IPS DF 4.7 (cell line): ENCODE measurements at regions not wholly inside any gene's neighbourhood (a gene's known extent, or its start where the extent isn't known, plus 50 kb on each side); places are given as distances from the start of the nearest gene placed in this dataset.

Experiments
- DNase-seq: peaks from one replicate; pipeline ENCODE4 v3.0.0-alpha.2; 2013; ENCODE audit warnings: low spot score; ENCODE audit errors: extremely low read depth

DNA sequence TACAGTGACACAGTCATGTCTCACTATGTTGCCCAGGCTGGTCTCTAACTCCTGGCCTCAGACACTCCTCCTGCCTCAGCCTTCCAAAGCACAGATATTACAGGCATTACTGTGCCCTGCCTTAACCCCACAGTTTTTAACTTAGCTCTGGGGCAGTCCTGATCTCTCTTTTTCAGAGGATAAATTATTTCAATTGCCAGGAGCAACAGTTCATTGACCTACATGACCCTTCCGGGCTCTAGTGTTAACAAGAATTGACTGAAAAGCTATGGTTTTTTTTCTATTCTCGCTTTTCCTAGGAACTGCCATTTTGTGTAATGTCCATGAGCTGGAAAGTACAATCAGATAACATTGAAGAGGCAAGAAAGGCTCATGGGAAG is 92.8 kb downstream of the HNRNPLL start:
- DNase-seq = no peak

DNA sequence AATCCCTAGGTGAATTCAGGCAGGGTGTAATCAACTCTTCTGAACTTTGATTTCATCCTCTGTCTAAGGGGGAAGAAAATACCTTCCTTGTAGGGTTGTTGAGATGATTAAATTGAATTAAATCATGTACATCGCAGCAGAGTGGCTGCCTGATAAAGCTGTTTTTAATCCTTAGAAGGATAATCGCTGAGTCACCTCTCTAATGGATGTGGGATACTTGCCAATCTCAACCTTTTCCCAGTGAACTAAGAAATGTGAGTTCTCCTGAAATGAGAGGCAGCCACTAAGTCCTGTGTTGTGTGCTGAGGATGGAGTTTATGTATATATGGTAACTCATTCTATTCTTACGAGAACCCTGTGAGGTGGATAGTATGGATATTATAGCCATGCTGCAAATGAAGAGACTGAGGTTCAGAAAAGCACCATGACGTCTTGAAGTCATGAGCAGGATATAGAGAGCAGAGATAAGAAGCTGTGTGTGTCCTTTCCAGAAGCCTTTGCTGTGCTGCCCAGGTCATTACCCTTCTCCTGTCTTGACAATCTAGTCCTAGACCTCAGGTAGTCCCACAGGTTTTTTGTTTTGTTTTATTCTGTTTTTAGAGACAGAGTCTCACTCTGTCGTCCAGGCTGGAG is 93.3 kb downstream of the HNRNPLL start:
- DNase-seq = no peak

DNA sequence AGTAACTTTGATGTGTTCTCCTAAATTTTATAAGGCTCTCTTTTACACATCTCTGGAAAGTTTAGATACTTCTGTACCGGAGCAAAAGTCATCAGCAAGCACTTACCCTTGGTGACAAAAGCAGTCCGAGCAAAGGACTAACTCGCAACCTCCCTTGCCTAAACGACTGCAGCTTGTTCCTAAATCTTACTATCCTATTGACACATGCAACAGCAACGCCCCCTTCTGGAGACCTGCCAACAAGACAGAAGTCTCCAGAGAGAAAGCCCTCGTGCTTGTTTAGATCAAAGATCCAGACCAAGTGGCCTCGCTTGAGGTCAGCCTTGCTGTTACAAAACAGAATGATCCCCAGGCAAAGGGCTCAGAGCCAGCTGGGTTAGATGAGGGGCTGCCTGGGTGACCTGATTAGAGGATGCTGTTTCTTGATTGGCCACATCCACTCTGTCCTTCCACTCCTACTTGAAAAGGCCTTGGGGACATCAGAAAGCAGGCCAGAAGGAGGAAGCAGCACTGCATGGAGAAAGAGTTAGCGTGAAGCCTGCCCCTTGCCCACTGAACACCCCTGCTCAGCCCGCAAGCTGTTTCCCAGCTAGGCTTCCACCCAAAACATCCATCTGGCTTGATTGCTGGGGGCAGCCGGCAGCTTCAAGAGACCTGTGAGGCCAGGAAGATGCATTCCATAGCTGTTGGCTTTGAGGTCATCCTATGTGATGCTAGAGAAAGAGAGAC is 94.3 kb downstream of the HNRNPLL start:
- peak; percentile 87 for DNase-seq

DNA sequence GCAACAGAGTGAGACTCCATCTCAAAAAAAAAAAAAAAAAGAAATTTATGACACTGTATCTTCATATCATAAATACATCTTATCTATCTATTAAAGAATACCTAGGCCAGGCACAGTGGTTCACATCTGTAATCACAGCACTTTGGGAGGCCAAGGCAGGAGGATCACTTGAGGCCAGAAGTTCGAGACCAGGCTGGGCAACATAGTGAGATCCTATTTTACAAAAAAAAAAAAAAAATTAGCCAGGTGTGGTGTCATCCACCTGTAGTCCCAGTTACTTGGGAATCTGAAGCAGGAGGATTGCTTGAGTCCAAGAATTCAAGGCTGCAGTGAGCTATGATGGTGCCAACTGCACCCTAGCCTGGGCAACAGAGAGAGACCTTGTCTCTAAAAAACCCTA is 95.0 kb downstream of the HNRNPLL start:
- no peak for DNase-seq

DNA sequence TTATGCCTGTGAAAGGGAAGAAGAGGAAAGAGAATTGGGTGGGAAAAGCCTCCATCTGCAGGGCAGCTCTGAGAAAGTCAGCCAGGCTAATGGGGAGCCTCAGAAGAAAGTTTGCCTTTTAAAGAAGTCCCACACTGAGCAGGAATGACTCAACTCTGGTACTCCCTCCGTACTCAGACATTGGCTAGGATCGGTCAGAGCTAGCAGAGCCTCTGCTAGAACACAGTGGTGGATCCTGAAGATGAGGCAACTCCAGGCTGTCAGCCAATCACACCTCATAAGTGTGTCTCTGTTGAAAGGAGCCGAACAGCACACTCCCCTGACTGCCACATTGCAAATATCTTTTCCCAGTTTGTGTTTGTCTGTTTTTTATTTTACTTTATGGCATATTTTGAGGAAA is 96.9 kb downstream of the HNRNPLL start:
- no peak for DNase-seq

DNA sequence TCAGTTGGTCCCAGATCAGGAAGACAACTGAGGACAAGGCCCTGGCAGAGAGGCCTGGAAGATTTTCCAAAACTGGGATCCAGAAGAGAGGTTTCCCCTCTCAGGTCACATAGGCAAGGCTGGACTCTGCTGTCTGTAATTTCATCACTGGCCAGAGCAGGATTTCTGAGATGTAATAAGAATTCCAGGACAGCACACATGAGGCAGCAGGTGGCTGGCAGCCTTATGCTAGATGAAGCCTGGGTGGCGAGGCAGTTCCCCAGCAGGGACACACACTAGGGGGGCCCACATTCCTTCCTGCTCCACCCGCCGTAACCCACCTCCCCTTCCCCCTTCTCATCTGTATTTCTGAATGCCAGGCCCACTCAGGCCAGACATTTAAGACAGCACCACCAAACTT is 98.6 kb downstream of the HNRNPLL start:
- no peak for DNase-seq

DNA sequence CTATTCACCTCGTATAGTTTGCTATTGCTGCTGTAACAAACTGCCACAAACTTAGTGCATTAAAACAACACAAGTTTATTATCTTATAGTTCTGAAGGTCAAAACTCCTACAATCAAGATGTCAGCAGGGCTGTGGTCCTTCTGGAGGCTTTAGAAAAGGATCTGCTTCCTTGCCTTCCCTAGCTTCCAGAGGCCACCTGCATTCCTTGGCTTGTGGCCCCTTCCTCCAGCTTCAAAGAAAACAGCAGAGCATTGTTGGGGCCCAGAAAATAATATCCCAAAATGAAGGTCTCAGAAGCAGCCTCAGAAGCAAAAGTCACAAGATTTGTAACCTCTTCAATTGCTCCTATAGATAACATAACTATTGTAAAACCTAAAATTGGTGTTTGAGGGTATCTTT is 100.6 kb downstream of the HNRNPLL start:
- DNase-seq = no peak

DNA sequence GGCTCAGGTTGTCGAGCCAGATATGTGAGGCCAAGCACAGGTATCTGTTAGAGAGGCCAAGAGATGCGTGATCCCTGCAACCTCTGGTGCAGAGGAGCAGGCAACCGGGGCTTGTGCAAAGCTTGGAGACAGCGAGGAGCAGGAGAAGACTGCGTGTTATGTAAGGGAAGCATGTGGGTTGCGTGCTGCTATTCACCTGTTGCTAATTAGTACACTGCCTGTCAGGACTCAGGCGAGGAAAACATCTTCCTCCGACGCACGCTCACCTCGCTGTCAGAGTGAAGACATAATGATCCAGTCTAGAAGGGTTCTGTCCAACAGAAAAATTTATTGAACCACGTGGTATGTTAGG is 102.5 kb downstream of the HNRNPLL start:
- no peak for DNase-seq

DNA sequence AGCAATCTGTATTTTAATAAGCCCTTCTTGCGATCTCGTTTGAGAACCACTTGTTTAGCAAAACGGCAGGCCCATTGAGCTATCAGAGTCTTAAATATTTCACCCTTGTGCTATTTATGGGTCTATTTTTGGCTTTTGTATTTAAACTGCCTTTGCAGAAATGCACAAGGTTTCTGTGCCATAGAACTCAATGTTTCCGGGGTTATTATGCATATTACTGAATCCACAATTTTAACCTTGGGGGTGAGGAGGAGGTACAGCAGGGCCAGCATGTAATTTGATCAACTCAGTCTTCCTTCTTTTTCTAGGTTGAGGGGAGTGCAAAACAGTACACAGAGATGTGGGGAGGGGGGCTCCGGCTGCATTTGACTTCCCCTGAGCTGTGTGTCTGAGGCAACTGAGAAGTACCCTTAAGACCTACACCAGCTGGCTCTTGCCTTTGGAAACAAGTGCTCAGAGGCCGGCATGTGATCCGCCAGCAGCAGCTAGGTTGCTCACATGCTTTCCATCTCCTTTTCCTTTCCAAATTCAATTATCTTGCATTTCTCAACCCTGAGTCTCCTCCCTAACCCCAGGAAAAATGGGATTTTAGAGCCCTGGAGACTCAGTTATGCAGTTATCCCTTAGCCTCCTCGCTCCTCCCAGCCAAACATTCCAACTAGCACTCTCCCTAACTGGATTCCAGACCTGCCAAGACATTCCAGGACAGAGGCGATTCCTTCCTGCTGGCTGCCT is 103.0 kb downstream of the HNRNPLL start:
- DNase-seq = no peak

DNA sequence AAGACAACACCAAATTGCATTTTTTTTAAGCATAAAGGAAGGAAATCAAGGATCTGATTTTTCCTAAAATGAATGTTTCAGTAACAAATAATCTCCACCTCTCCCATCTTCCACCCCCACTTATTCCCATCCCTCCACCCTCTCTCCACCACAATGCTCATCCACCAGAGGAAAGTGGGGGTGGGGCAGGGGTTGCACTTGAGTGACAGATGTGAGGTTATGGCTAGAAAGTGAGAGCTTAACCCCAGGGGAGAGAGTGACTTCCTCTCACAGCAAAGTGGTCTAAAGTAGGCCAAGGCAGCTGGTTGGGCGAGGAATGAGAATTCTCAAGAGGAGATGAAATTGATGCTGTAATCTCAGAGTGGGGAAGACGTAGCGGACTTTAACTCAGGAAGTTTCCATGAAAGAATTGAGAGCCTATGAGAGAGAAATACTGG is 104.7 kb downstream of the HNRNPLL start:
- DNase-seq = no peak

DNA sequence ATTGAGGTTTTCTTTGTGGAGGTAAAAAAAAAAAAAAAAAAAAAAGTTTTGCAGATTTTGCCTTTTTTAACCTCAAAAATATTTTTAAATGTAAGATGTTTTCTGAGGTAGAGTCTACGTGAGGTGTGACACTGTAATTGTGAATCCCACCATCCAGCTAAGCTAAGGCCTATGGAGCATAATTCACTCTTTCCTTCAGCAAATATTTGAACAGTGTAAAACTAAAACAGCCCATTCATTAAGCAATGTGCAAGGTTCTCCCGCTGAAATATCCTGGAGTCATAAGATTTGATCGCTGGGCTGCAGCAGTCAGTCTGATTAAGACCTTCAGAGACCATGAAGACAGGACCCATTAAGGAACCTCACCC is 105.1 kb downstream of the HNRNPLL start:
- DNase-seq = no peak

DNA sequence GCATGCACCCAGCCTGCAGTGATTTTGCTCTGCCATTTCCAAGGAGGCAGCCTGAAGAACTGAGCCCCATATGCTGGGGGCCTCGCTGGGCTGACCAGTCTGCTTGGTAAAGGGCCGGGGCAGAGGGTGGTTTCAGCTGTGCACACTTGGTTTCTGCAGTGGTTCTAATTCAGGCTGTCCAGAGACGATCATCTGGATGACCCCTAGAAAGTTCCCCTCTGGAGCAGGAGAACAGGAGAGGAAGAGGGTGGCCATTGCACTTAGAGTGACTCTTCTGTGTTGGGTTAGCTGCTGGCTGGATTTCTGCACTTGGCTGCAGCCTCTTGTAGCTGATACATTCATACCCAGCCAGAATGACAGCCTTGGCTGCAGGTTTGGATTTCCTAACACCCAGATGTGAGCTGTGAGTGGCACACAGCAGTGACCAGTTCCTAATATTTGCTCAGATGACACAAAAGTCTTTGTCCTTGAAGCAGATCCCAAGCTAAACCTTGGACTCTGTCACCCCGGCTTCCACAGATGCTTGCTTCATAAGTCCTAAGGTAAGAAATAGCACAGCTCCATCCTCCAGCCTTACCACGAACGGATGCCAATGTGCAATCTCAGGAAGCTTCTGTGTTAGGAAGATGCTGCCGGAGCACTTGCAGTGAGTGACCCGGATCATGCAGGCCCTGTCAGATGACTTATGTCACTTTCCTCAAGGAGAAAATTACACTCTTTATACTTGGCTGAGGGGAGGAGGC is 105.6 kb downstream of the HNRNPLL start:
- no peak for DNase-seq

DNA sequence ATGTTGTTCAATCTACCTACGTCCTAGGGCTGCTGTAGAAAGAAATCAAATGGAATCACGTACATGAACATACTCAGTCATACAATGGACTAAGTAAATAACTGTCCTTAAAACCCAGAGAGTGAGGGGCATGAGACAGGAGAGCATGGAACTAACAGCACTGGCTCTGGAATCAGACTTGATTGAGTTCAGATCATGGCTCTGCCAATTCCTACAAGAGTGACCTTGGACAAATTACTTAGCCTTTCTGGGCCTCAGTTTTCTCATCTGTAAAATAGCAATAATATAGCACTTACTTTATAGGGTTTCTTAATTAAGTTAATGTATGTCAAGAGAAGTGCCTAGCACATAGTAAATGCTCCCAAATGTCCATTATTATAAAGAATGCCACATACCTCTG is 106.8 kb downstream of the HNRNPLL start:
- no peak for DNase-seq

DNA sequence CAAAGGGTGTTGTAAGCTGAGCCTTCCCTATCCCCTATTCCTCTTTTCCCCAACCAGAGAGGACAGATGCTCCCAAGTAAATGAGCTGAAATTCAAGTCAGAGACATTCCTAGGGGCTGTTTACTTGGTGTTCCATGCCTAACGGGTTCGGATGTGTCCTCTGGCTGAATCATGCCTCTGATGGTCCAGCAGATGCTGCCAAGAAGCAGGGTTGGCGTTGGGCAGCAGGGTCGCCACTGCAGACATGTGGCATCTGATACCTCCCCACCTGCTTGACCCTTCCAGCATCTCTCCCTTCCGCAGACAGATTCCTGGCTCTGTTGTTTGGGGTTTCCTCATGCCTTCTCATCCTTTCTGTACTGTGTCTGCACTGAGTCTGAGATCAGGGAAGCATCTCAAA is 108.3 kb downstream of the HNRNPLL start:
- DNase-seq = no peak

DNA sequence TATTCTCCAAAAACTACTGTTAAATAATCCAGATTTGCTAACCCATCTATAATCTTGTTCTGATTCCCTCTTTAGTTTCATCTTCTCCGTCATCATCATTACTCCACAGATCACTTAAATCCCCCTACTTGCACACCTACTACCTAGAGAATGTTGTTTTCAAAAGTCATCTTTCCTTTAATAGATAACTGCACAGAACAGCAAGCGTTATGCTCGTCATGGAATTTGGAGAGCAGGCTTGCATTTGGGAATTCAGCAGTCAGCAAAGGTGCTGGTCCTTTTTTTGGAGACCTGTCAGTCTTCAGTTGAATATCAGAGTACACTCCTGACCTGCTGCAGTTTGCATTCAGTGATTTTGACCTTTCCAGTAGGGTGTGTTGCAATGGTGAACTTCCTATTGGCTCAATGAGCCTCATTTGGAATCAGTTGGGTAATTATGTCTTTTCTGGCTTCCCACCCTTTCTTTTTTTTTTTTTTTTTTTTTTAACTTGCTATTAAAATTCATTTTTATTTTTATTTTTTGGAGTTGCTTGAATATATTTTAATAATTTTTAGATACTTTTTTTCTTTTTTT is 110.6 kb downstream of the HNRNPLL start:
- DNase-seq = no peak

DNA sequence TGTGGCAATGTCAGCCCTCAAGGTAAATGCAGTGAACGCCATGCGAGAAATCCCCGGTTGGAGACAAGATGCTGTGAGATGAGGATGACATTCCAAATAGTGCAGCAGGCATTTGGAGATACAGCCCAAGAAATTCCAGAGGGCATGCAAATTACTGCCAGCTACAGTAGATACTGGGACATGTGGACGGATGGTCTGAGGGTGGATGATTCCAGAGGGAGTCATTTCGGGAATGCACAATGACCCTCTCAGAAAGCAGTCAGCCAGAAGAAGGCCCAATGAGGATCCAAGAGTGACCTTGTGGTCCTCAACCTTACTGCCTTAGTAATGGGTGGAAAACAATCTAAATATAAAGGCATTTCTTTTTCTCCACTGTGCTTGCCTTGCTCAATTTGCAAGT is 111.3 kb downstream of the HNRNPLL start:
- DNase-seq = no peak

DNA sequence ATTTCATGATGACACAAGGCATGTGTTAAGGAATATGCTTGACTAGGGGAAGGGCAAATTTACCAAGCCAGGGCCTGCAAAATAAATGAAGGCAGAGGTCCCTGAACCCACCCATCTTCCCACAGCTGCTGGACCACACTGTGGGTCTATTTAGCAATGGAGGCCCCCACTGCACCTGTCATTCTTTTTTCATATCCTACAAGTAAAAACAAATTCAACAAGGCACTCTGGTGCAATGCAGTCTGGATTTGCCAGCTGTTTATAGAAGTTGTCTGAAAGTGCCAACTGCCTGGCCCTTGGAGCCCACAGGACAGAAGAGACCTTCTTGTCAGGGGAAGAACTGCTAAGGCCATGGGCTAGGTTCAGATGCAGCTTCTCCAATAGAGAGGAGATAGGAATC is 112.8 kb upstream of the ATL2 start:
- DNase-seq = no peak

DNA sequence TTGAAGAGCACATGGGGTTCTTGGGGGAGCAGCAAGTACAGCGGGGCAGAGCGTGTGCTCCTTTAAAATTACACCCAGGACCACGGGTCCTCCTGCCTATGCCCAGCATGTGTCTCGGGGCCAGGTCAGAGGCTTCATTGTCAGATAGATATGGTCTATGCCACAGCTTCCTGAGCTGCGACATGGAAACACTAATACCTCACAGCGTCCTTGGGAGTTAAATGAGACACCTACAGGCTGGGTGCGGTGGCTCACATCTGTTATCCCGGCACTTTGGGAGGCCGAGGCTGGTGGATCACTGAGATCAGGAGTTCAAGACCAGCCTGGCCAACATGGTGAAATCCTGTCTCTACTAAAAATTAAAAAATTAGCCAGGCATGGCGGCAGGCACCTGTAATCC is 110.8 kb upstream of the ATL2 start:
- no peak for DNase-seq

DNA sequence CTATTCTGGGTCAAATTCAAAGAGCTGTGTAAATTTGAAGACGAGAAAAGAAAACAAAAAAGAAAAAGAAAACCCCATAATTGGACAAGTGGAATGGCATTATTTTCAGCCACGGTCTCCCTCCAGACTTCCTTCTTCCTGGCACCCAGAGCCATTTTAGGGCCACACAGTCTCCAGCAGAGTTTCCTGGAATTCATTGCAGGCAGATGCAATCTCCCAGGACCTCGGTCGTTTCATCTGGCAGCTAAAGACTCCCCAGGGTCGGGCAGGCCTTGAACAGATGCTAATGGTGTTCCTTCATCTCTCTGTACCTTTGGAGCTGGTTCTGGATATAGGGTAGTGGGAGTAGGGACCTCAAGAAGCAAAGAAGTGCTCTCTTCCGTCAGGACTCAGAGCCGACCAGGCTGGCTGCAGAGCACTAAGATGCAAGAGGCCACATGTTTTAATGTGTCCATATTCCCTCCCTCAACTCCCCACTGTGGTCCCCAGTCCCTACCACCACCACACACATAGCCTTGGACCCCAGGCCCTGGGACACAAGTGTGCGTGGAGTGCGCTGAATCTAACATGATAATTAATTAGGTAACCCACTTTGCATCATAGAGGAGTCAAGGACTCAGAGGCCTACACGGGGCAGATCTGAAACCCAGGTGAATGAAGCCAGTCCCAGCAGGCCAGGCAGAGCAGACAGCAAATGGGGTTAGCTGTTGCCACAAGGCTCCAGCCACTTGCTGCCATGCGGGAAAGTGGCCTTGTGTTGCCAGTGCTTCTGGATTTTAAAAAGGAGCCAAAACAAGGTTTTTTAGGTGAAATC is 109.3 kb upstream of the ATL2 start:
- DNase-seq = no peak

DNA sequence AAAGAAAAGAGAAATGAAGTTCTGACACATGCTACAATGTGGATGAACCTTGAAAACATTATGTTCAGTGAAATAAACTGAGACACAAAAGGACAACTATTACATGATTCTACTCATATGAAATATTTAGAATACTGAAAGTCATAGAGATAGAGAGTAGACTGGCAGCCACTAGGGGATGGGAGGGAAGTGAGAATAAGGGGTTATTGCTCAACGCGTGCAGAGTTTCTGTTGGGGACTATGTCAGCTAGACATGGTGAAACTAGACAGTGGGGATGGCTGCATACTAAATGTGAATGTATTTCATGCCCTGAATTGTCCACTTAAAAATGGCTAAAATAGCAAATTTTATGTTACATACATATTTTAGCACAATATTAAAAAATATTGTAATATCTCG is 108.7 kb upstream of the ATL2 start:
- DNase-seq = no peak

DNA sequence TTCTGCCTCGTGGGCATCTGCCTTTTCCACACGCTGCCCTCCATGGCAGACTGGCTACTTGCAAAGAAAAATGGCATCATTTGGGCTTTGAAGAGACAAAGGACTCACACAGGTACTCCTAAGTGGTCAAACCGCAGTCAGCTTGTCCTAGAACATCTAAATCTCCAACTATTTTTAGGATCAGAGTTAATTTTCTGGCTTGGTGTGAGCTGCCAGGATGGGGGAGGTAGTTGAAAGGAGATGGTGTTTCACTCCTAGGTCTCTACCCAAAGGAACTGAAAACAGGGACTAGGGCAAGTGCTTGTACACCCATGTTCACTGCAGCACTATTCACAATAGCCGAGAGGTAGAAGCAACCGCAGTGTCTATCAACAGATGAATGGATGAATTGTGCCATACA is 107.9 kb upstream of the ATL2 start:
- no peak for DNase-seq
